HCEC 1CT (cell line): ENCODE measurements at regions not wholly inside any gene's neighbourhood (a gene's known extent, or its start where the extent isn't known, plus 50 kb on each side); places are given as distances from the start of the nearest gene placed in this dataset.
A peak's percentile ranks its signal among the peaks of the same experiment; 100 is the strongest.

Experiments
- DNase-seq: peaks from one replicate; pipeline ENCODE4 v3.0.0-alpha.2; 2017

DNA sequence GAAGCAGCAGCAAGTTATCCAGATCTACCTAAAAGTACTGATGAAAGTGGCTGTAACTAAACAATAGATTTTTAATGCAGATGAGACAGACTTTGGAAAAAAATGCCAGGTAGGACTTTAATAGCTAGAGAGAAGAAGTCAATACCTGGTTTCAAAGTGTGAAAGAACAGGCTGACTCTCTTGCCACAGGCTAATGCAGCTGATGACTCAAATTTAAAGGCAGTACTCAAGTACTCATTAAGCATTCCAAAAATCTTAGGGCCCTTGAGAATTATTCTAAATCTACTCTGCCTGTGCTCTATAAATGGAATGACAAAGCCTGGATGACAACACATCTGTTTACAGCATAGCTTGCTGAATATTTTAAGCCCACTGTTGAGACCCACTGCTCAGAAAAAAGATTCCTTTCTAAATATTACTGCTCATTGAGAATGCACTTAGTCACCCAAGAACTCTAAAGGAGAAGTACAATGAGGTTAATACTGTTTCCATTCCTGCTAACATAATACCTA lies 68.6 kb upstream of the SYT1 start:
- DNase-seq = no peak

DNA sequence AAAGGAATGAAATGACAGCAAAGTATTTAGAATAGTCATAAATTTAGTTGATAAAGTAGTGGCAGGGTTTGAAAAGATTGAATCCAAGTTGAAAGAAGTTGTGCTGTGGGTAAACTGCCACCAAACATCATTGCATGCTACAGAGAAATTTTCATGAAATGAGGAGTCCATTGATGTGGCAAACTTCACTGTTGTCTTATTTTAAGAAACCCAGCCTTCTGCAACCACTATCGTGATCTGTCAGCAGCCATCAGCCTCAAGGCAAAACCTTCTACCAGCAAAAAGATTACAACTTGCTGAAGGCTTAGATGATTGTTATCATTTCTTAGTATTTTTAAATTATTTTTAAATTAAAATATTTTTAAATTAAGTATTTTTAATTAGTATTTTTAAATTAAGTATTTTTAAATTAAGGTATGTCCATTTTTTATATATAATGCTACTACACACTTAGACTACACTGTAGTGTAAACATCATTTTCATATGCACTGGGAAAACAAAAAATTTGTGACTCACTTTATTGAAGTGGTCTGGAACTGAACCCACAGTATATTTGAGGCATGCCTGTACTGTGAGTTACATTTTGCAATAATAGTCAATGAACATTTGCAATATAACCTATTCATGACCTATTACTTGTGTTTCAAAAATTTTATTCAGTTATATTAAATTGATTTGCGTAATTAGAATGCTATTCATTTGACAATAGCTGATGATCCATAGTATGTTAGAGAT lies 67.2 kb upstream of the SYT1 start:
- peak; percentile 48 for DNase-seq

DNA sequence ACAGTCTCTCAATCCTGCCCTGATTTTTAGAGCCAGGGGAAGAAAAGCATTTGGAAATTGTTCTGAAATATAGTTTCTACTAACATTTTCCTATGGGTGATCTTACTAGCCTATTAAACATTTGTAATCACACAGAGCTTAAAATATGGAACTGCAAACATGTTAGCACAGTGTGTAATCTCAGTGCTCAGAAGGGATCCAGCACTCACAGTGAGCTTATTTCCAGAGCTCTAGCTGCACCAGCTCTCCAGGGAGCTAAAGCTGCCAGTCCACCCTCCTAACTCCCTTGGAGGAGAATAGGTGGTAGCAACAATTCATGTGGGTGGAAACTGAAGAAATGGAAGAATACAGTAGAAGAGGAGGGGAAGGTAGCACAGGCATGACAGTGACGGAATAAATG lies 64.9 kb upstream of the SYT1 start:
- no peak for DNase-seq

DNA sequence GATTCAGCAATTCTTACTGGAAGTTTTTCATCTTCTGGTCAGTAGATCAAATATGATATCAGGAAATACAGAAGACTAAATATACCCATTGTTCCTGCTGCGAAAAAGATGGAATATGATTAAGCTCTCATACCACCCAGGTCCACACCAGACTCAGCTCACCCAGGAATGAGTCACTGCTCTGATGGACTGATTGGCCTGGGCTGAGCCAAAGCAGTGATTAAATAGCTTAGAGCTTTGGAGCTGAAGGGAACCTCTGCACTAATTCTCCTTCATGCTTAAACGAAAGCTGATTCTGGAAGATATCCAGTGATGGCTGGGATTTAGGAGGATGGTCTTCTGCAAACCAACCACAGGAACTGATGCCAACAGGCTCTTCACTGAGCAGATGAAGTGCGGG lies 62.0 kb upstream of the SYT1 start:
- peak; percentile 65 for DNase-seq

DNA sequence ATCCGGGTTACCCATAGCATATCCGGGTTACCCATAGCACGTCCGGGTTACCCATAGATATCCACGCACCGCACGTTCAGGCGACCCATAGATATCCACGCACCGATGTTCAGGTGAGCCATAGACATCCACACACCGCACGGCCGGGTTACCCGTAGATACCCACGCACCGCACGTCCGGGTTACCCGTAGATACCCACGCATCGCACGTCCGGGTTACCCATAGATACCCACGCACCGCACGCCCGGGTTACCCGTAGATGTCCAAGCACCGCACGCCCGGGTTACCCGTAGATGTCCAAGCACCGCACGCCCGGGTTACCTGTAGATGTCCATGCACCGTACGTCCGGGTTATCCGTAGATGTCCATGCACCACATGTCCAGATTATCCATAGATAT lies 60.3 kb upstream of the SYT1 start:
- DNase-seq = no peak
